ENCODE measurements at regions not wholly inside any gene's neighbourhood (a gene's known extent, or its start where the extent isn't known, plus 50 kb on each side); places are given as distances from the start of the nearest gene placed in this dataset.
A peak's percentile ranks its signal among the peaks of the same experiment; 100 is the strongest.

- no peak for DNase-seq
These were observed 135.2 kb upstream of the ACVR2A start for GRCh38 chr2:147709655-147710054.

- DNase-seq = no peak
These were observed 141.7 kb upstream of the ACVR2A start for GRCh38 chr2:147703171-147703570.

GRCh38 chr2:147698166-147698565 is 146.7 kb upstream of the ACVR2A start:
- DNase-seq = peak in 2 of 3 donors; percentile 12 to 40

- DNase-seq = no peak
These were observed 148.4 kb upstream of the ACVR2A start for GRCh38 chr2:147696426-147696825.

- DNase-seq = peak; percentile 82 to 95 (median 93)
These were observed 155.5 kb upstream of the ACVR2A start for GRCh38 chr2:147689220-147689909.

GRCh38 chr2:147688242-147688641 is 156.6 kb upstream of the ACVR2A start:
- peak; percentile 32 to 63 (median 59) for DNase-seq

- DNase-seq = no peak
These were observed 158.5 kb upstream of the ACVR2A start for GRCh38 chr2:147686365-147686764.

GRCh38 chr2:147684903-147685302 is 159.9 kb upstream of the ACVR2A start:
- DNase-seq = no peak

- DNase-seq = no peak
These were observed 161.4 kb upstream of the ACVR2A start for GRCh38 chr2:147683380-147683779.

- no peak for DNase-seq
These were observed 163.7 kb upstream of the ACVR2A start for GRCh38 chr2:147681093-147681492.

- no peak for DNase-seq
These were observed 164.8 kb upstream of the ACVR2A start for GRCh38 chr2:147679955-147680531.

GRCh38 chr2:147679191-147679954 is 165.5 kb upstream of the ACVR2A start:
- DNase-seq = no peak

- DNase-seq = peak; percentile 66 to 74 (median 71)
These were observed 179.7 kb upstream of the ACVR2A start for GRCh38 chr2:147665105-147665504.

GRCh38 chr2:147663962-147664361 is 180.9 kb upstream of the ACVR2A start:
- DNase-seq = peak; percentile 42 to 57 (median 53)

GRCh38 chr2:147663153-147663961 is 181.5 kb upstream of the ACVR2A start:
- DNase-seq = peak; percentile 71 to 88 (median 83)

GRCh38 chr2:147662221-147662620 is 182.6 kb upstream of the ACVR2A start:
- DNase-seq = no peak

GRCh38 chr2:147660680-147661079 is 184.1 kb upstream of the ACVR2A start:
- DNase-seq = no peak

- DNase-seq = no peak
These were observed 185.8 kb upstream of the ACVR2A start for GRCh38 chr2:147659051-147659450.

GRCh38 chr2:147657086-147658000 is 187.5 kb upstream of the ACVR2A start:
- DNase-seq = no peak

- DNase-seq = no peak
These were observed 194.8 kb upstream of the ACVR2A start for GRCh38 chr2:147649998-147650397.

- no peak for DNase-seq
These were observed 195.5 kb upstream of the ACVR2A start for GRCh38 chr2:147649286-147649685.

- DNase-seq = no peak
These were observed 196.4 kb upstream of the ACVR2A start for GRCh38 chr2:147648471-147648870.

Data from suppressor macrophage treated with lipopolysaccharide for 1 hour (primary cell).